ENCODE measurements at regions not wholly inside any gene's neighbourhood (a gene's known extent, or its start where the extent isn't known, plus 50 kb on each side); places are given as distances from the start of the nearest gene placed in this dataset.
"Not testable (repeated sequence)": the region's sequence is repeated elsewhere in the genome, so short reads cannot be mapped to it uniquely, and the experiment has no call there.

DNA sequence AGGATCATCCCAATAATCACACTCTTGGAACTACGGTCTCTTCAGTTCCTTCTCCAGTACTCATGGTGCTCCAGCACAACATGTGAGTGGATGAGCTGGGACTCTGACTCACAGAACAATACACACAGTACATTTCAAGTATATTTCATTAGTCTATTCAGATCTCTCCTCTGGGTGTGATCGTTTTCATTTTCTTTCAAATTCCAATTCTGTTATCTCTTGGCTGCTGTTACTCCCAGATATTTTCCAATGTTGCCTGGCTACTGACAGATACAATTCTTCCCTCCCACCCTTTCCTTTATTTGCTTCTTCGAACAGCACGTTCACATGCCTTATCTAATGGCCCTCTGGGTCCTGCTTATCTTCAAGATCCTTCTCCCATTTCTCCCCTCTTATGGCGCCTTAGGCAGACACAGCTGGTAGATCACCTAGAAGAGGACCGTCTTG is 216.0 kb downstream of the ACKR3 start:
- DNase-seq (ENCODE audit: low read depth), result no peak
- TF ChIP-seq, protein P1, sequence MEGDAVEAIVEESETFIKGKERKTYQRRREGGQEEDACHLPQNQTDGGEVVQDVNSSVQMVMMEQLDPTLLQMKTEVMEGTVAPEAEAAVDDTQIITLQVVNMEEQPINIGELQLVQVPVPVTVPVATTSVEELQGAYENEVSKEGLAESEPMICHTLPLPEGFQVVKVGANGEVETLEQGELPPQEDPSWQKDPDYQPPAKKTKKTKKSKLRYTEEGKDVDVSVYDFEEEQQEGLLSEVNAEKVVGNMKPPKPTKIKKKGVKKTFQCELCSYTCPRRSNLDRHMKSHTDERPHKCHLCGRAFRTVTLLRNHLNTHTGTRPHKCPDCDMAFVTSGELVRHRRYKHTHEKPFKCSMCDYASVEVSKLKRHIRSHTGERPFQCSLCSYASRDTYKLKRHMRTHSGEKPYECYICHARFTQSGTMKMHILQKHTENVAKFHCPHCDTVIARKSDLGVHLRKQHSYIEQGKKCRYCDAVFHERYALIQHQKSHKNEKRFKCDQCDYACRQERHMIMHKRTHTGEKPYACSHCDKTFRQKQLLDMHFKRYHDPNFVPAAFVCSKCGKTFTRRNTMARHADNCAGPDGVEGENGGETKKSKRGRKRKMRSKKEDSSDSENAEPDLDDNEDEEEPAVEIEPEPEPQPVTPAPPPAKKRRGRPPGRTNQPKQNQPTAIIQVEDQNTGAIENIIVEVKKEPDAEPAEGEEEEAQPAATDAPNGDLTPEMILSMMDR (IDR thresholded peaks at IDR 0.05; ENCODE audit: insufficient read depth, low read length, poor library complexity, severe bottlenecking), result no peak
- H3K36me3 ChIP-seq (ENCODE audit: control insufficient read depth, insufficient read depth, low read length), result no peaks in the 10 kb centered on the region
- no peaks in the 10 kb centered on the region for H3K27me3 ChIP-seq (ENCODE audit: control insufficient read depth, insufficient read depth, low read length)
- H3K4me3 ChIP-seq (ENCODE audit: low read depth, low read length), result no peak overlapping the region

GRCh38 chr2:236786751-236787150 is 217.1 kb downstream of the ACKR3 start:
- H3K4me3 ChIP-seq (ENCODE audit: low read depth, low read length), result no peak overlapping the region
- H3K36me3 ChIP-seq (ENCODE audit: control insufficient read depth, insufficient read depth, low read length), result no peaks in the 10 kb centered on the region
- no peak for DNase-seq (ENCODE audit: low read depth)
- TF ChIP-seq, protein P1 (IDR thresholded peaks at IDR 0.05; ENCODE audit: insufficient read depth, low read length, poor library complexity, severe bottlenecking), result no peak
- no peaks in the 10 kb centered on the region for H3K27me3 ChIP-seq (ENCODE audit: control insufficient read depth, insufficient read depth, low read length)

GRCh38 chr2:236787376-236787775 is 217.8 kb downstream of the ACKR3 start:
- not testable (repeated sequence) for H3K36me3 ChIP-seq (ENCODE audit: control insufficient read depth, insufficient read depth, low read length); H3K27me3 ChIP-seq (ENCODE audit: control insufficient read depth, insufficient read depth, low read length); DNase-seq (ENCODE audit: low read depth); H3K4me3 ChIP-seq (ENCODE audit: low read depth, low read length)

- Histone ChIP-seq H3K36me3 (ENCODE audit: control insufficient read depth, insufficient read depth, low read length) (no peaks in the 10 kb centered on the region), H3K4me3 (ENCODE audit: low read depth, low read length) (no peak overlapping the region), H3K27me3 (ENCODE audit: control insufficient read depth, insufficient read depth, low read length) (no peaks in the 10 kb centered on the region)
- TF ChIP-seq, protein P1 (IDR thresholded peaks at IDR 0.05; ENCODE audit: insufficient read depth, low read length, poor library complexity, severe bottlenecking), result no peak
- no peak for DNase-seq (ENCODE audit: low read depth)
Measured at GRCh38 chr2:236787885-236788284, 218.3 kb downstream of the ACKR3 start.

- H3K4me3 ChIP-seq (ENCODE audit: low read depth, low read length), result no peak overlapping the region
- H3K27me3 ChIP-seq (ENCODE audit: control insufficient read depth, insufficient read depth, low read length), result no peaks in the 10 kb centered on the region
- no peak for DNase-seq (ENCODE audit: low read depth)
- TF ChIP-seq, protein P1 (IDR thresholded peaks at IDR 0.05; ENCODE audit: insufficient read depth, low read length, poor library complexity, severe bottlenecking), result no peak
- H3K36me3 ChIP-seq (ENCODE audit: control insufficient read depth, insufficient read depth, low read length), result no peaks in the 10 kb centered on the region
Measured at GRCh38 chr2:236790963-236791362, 221.3 kb downstream of the ACKR3 start.

DNA sequence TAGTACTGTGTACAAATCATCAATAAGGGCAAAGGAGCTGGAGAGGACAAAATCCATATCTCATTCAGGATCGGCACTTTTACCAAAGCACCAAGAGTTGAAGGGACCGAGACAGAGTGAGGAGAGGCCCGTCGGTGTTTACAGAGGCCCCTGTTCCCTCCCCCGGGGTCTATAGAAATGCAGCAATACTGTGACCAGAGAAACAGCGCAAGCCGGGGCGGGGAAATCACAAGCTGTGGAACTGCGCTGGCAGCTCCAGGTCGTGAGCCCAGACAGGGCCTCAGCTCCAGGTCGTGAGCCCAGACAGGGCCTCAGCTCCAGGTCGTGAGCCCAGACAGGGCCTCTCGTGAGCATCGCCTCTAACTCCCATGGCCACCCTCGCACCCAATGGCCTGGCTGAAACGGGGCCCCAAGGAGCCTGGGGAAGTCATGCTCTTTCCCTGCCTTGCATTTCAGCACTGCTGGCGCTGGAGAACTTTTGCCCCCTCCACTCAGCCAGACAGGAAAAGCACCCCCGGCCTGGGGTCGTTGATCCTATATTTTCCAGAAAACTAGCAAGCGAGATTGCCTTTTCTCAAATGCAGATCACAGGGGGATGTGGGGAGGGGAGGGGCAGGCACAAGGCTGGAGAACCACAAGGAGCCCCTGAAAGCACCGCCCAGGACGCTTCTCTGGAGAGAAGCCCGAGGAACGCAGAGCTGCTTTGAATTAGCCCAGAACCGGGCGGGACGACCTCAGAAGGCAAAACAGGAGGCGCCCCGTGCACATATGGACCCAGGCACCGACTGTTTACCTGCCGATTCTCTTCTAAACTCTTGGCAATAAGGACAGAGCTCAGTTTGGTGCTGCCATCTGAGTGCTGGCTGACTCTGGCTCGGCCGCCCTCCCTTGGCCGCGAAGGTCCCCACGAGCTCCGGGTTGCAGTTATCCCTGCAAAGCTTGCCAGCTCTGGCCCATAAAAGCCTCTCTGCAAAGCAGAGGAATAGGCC is 223.7 kb downstream of the ACKR3 start:
- Histone ChIP-seq H3K4me3 (ENCODE audit: low read depth, low read length) (no peak overlapping the region), H3K27me3 (ENCODE audit: control insufficient read depth, insufficient read depth, low read length) (no peaks in the 10 kb centered on the region), H3K36me3 (ENCODE audit: control insufficient read depth, insufficient read depth, low read length) (no peaks in the 10 kb centered on the region)
- TF ChIP-seq, protein P1 (IDR thresholded peaks at IDR 0.05; ENCODE audit: insufficient read depth, low read length, poor library complexity, severe bottlenecking), result no peak
- DNase-seq (ENCODE audit: low read depth), result no peak
